ENCODE measurements at regions not wholly inside any gene's neighbourhood (a gene's known extent, or its start where the extent isn't known, plus 50 kb on each side); places are given as distances from the start of the nearest gene placed in this dataset.

DNA sequence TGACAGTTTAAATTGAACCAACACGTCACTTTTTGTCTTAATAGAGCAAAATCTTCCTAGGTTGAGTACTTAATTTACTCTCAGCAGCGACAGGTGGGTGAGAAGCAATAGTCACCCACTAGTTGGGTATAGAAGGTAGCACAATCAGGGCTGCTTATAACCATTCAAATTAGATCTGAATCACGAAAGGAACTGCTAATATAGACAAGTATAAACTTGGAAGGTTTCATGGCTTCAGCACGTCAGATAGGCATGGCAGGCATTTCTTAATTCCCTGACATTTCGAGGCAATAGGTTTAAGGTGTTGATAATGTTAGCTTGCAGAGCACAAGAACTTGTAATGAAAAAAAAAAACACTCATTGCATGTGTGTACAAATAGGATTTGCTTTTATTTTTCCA, 853.4 kb downstream of the PCDH7 start:
- TF ChIP-seq CTCF (conservative IDR thresholded peaks at IDR 0.05; ENCODE audit: low read depth, low read length) (no peak), EZH2 (IDR thresholded peaks at IDR 0.05; ENCODE audit: borderline replicate concordance, low read depth, low read length, poor library complexity, severe bottlenecking) (no peak)
